Spleen (tissue), 11 donors: ENCODE measurements at regions not wholly inside any gene's neighbourhood (a gene's known extent, or its start where the extent isn't known, plus 50 kb on each side); places are given as distances from the start of the nearest gene placed in this dataset.
A peak's percentile ranks its signal among the peaks of the same experiment; 100 is the strongest.

Experiments
- DNase-seq: peaks from one replicate; pipeline ENCODE4 v3.0.0-alpha.2; 2020
- H3K27ac ChIP-seq, 8 donors: fragments of 200-600 bp; sonication (generic) in 7 of 8; 1 replicate in 4 of 8; 2 replicates in 4 of 8; pipeline versions ENCODE4 v1.5.0 to v1.8.0; 2016 to 2021; ENCODE audit warnings: inconsistent platforms in 4 of 8, mild to moderate bottlenecking in 4 of 8, moderate library complexity in 1 of 8
- H3K27me3 ChIP-seq, 7 donors: fragments of 200-600 bp; sonication (generic) in 6 of 7; replicated peaks in 1 of 7; 1 replicate in 4 of 7; 2 replicates in 3 of 7; pipeline versions ENCODE4 v1.5.0 to v1.8.0; 2016 to 2021; ENCODE audit warnings: inconsistent platforms in 3 of 7, mild to moderate bottlenecking in 1 of 7
- H3K36me3 ChIP-seq, 6 donors: fragments of 200-600 bp; sonication (generic) in 5 of 6; 1 replicate in 4 of 6; 2 replicates in 2 of 6; pipeline versions ENCODE4 v1.5.0 to v1.8.0; 2016 to 2021; ENCODE audit warnings: inconsistent platforms in 2 of 6
- H3K4me1 ChIP-seq, 6 donors: fragments of 200-600 bp; sonication (generic) in 5 of 6; 1 replicate in 3 of 6; 2 replicates in 3 of 6; pipeline versions ENCODE4 v1.5.0 to v1.8.0; 2016 to 2021; ENCODE audit warnings: inconsistent platforms in 3 of 6
- H3K4me3 ChIP-seq, 8 donors: fragments of 200-600 bp; sonication (generic) in 7 of 8; 1 replicate in 4 of 8; 2 replicates in 4 of 8; pipeline versions ENCODE4 v1.5.0 to v1.8.0; 2016 to 2021; ENCODE audit warnings: inconsistent platforms in 4 of 8, mild to moderate bottlenecking in 4 of 8, moderate library complexity in 2 of 8
- H3K9me3 ChIP-seq, 8 donors: fragments of 200-600 bp; sonication (generic) in 7 of 8; 1 replicate in 4 of 8; 2 replicates in 4 of 8; pipeline versions ENCODE4 v1.5.0 to v1.8.0; 2016 to 2021; ENCODE audit warnings: inconsistent platforms in 4 of 8
- POLR2A ChIP-seq, 3 donors: fragments of 450-650 bp; IDR thresholded peaks; one replicate each; pipeline ENCODE4 v1.5.1; 2017; ENCODE audit warnings: antibody characterized with exemption in 3 of 3, mild to moderate bottlenecking in 1 of 3
- POLR2AphosphoS5 ChIP-seq, 3 donors: sonication (generic); formaldehyde crosslinking; IDR thresholded peaks; one replicate each; pipeline ENCODE4 v1.5.1; 2017; ENCODE audit warnings: antibody characterized with exemption in 3 of 3
- WGBS, 5 donors: extraction: QIAGEN DNeasy Blood & Tissue Kit in 3 of 5; methylation state at CpG; one replicate each; pipeline versions ENCODE4 v1.1.5 to v1.1.7; 2013 to 2018; 5-methylcytosine and 5-hydroxymethylcytosine counted together
- intact Hi-C: fragments of 100-400 bp; cut with DNase I; formaldehyde crosslinking; loops from one replicate; pipeline ENCODE4 v1.15.0; 2023; ENCODE audit warnings: low total_unique reads
- TF ChIP-seq, protein P1 (sequence below), 11 experiments: fragments of 200-600 bp in 7 of 11; fragments of 450-650 bp in 4 of 11; sonication (generic) in 4 of 11; IDR thresholded peaks in 8 of 11; conservative IDR thresholded peaks in 3 of 11; 1 replicate in 7 of 11; 2 replicates in 4 of 11; pipeline versions ENCODE4 v1.4.0 to v1.8.0; 2016 to 2021; ENCODE audit warnings: antibody characterized with exemption in 11 of 11, inconsistent platforms in 4 of 11, mild to moderate bottlenecking in 1 of 11
- donor health status: healthy with polysubstance abuse.
- donor health status: DM: no; HTN: no; CAD: no; lungs with moderate emphysema.
- donor health status: DM: no; HTN: no; CAD: no.
- donor health status: Bipolar disorder and iron deficiency.
- donor health status: healthy.
- donor health status: DM: no; HTN: no; CAD: no.
- donor health status: DM: yes; HTN: yes; CAD: no.

GRCh38 chrY:17430570-17431166 is 449.4 kb downstream of the CDY2B start:
- DNase-seq: no peak
- intact Hi-C loops: no loop called here
- Histone ChIP-seq H3K4me3 (no peak overlapping the region), H3K27ac (no peak overlapping the region), H3K36me3 (no peaks in the 10 kb centered on the region), H3K4me1 (no peaks in the 10 kb centered on the region), H3K9me3 (no peaks in the 10 kb centered on the region), H3K27me3 (no peaks in the 10 kb centered on the region)
- TF ChIP-seq, protein P1, sequence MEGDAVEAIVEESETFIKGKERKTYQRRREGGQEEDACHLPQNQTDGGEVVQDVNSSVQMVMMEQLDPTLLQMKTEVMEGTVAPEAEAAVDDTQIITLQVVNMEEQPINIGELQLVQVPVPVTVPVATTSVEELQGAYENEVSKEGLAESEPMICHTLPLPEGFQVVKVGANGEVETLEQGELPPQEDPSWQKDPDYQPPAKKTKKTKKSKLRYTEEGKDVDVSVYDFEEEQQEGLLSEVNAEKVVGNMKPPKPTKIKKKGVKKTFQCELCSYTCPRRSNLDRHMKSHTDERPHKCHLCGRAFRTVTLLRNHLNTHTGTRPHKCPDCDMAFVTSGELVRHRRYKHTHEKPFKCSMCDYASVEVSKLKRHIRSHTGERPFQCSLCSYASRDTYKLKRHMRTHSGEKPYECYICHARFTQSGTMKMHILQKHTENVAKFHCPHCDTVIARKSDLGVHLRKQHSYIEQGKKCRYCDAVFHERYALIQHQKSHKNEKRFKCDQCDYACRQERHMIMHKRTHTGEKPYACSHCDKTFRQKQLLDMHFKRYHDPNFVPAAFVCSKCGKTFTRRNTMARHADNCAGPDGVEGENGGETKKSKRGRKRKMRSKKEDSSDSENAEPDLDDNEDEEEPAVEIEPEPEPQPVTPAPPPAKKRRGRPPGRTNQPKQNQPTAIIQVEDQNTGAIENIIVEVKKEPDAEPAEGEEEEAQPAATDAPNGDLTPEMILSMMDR (IDR thresholded peaks at IDR 0.05 in 8 of 11, conservative IDR thresholded peaks at IDR 0.05 in 3 of 11): peak in 3 of 11 experiments; percentile 40 to 53 (median 47)
- no peak for TF ChIP-seq POLR2A (IDR thresholded peaks at IDR 0.05)
- WGBS, 5 donors: 25 to 37% (median 28%) methylated on average over 5 of the region's 5 CpGs; no CpG with 5 or more reads in 2 of the 5 donors

DNA sequence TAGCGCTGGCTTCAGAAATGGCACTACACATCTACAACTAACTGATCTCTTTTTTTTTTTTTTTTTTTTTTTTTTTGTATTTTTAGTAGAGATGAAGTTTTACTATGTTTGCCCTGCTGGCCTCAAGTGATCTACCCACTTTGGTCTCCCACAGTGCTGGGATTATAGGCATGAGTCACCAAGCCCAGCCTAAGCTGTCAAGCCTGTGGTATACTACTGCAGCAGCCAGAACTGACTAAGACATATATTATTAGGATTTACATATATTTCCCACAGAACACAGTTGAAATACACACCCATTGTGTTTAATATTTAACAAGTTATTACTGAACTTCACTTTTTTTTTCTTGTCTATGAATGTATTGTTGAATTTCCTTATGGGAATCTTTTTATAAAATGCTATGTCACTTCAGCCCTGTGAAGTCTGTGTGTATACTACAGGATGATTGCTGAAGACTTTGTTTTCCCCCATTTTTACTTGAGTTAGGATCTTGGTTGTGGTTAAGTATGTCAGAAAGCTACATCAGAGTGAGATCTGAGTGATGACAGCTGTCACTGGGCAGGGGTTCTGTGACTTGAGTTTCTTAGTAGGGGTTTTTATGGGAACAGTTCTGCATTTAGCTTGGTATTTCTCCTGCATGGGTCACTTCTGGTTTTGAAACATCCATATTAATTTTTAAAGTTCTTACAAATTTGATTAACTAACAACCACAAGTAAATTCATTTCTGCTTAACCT is 481.5 kb downstream of the CDY2B start:
- Histone ChIP-seq H3K4me3 (no peak overlapping the region), H3K27ac (no peak overlapping the region), H3K27me3 (no peaks in the 10 kb centered on the region), H3K4me1 (no peaks in the 10 kb centered on the region), H3K36me3 (no peaks in the 10 kb centered on the region), H3K9me3 (no peaks in the 10 kb centered on the region)
- TF ChIP-seq POLR2AphosphoS5 (IDR thresholded peaks at IDR 0.05): no peak
- TF ChIP-seq POLR2A (IDR thresholded peaks at IDR 0.05): no peak
- TF ChIP-seq, protein P1 (IDR thresholded peaks at IDR 0.05 in 8 of 11, conservative IDR thresholded peaks at IDR 0.05 in 3 of 11): no peak
- DNase-seq: no peak
- WGBS, 5 donors: 86 to 96% (median 92%) methylated on average over 1 of the region's 1 CpG; no CpG with 5 or more reads in 2 of the 5 donors
- intact Hi-C loops: no loop called here

DNA sequence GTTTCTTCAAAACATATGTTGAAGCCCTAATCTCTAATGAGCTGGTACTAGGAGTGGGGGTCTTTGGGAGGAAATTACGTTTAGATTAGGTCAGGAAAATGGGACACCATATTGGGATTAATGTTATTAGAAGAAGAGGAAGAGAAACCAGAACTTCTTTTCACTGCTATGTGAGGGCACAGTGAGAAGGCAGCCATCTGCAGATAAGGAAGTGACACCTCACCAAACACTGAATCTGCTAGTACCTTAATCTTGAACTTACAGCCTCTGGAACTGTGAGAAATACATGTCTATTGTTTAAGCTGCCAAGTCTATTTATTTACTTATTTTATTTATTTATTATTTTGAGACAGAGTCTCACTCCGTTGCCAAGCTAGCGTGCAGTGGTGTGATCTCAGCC is 482.4 kb downstream of the CDY2B start:
- no peaks in the 10 kb centered on the region for H3K9me3 ChIP-seq
- TF ChIP-seq POLR2AphosphoS5 (IDR thresholded peaks at IDR 0.05) (no peak), POLR2A (IDR thresholded peaks at IDR 0.05) (no peak)
- TF ChIP-seq, protein P1 (IDR thresholded peaks at IDR 0.05 in 8 of 11, conservative IDR thresholded peaks at IDR 0.05 in 3 of 11): no peak
- no peaks in the 10 kb centered on the region for H3K36me3 ChIP-seq
- intact Hi-C loops: no loop called here
- no peaks in the 10 kb centered on the region for H3K27me3 ChIP-seq
- H3K4me3 ChIP-seq: no peak overlapping the region
- DNase-seq: no peak
- H3K4me1 ChIP-seq: no peaks in the 10 kb centered on the region
- H3K27ac ChIP-seq: no peak overlapping the region
- 58 to 67% (median 65%) methylated on average over 3 of the region's 3 CpGs; no CpG with 5 or more reads in 2 of the 5 donors for WGBS, 5 donors

GRCh38 chrY:17381431-17382070 is 498.5 kb downstream of the CDY2B start:
- no peak overlapping the region for H3K4me3 ChIP-seq
- no peaks in the 10 kb centered on the region for H3K4me1 ChIP-seq
- no peak overlapping the region for H3K27ac ChIP-seq
- WGBS, 5 donors: 73 to 100% (median 75%) methylated on average over 2 of the region's 2 CpGs; no CpG with 5 or more reads in 2 of the 5 donors
- no peaks in the 10 kb centered on the region for H3K9me3 ChIP-seq
- no peaks in the 10 kb centered on the region for H3K27me3 ChIP-seq
- H3K36me3 ChIP-seq: no peaks in the 10 kb centered on the region
- no peak for DNase-seq
- intact Hi-C loops: no loop called here
- no peak for TF ChIP-seq POLR2A (IDR thresholded peaks at IDR 0.05)
- TF ChIP-seq, protein P1 (IDR thresholded peaks at IDR 0.05 in 8 of 11, conservative IDR thresholded peaks at IDR 0.05 in 3 of 11): no peak
- no peak for TF ChIP-seq POLR2AphosphoS5 (IDR thresholded peaks at IDR 0.05)
